ENCODE measurements at regions not wholly inside any gene's neighbourhood (a gene's known extent, or its start where the extent isn't known, plus 50 kb on each side); places are given as distances from the start of the nearest gene placed in this dataset.

DNA sequence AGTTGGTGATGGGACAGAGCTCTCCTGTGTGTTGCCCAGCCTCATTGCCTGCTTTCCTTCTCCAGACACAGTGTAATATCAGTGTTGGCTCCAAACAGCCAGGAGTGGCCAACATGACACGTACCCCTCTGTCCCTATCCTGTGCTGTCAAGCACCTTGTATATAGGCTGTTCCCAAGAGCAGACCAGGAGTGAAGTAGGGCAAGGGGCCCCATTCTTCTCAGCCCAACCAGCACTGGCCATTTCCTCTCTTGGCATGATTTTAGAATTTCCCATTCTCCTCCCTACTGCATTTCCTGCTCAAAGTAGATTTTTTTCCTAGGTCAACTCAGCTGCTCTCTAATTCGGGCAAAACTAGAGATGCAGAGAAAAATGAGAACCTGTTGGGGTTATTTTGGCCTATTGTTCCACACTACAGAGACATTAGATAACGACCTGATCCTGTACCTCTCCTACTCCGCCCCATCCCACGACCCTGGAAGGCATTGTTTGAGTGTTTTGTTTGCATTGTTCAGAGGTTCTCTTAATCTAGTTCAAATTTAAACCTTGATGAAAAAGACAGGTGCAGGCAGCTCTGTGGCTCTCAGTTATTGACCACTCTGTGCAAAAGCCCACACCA, 95.6 kb downstream of the RASSF10 start:
- 71 to 78% methylated on average over 5 of the region's 5 CpGs for WGBS, 2 donors

DNA sequence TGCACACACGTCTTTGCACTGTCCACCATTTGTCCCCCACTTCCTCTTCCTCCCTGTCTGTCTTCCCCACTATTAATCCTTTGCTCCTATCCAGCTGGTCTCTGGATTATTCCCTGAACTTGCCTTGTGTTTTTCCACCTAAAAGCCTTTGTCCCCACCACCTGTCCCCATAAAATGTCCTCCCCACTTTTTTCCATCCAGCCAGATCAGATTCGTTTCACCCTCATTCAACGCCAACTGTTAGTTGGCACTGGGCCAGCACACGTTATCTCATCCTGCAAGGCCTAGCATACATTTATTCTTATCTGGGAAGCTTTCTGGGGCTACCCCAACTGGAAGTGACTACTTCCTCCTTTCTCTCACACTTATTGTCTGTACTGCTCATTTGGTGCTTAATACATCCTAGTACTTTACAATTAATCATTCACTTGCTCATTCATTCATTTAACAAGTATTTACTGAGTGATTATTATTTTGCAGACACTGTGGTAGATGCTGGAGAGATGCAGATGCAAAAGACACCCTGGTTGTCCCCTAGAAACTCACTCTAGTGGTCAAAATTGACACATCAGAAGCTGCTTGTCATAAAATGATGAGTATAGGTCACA, 96.2 kb downstream of the RASSF10 start:
- DNase-seq: no peak

More for the DNA sequence above, 95.6 kb downstream of the RASSF10 start:
- DNase-seq: no peak
- no peak for TF ChIP-seq POLR2A (IDR thresholded peaks at IDR 0.05)
- TF ChIP-seq, protein P1, sequence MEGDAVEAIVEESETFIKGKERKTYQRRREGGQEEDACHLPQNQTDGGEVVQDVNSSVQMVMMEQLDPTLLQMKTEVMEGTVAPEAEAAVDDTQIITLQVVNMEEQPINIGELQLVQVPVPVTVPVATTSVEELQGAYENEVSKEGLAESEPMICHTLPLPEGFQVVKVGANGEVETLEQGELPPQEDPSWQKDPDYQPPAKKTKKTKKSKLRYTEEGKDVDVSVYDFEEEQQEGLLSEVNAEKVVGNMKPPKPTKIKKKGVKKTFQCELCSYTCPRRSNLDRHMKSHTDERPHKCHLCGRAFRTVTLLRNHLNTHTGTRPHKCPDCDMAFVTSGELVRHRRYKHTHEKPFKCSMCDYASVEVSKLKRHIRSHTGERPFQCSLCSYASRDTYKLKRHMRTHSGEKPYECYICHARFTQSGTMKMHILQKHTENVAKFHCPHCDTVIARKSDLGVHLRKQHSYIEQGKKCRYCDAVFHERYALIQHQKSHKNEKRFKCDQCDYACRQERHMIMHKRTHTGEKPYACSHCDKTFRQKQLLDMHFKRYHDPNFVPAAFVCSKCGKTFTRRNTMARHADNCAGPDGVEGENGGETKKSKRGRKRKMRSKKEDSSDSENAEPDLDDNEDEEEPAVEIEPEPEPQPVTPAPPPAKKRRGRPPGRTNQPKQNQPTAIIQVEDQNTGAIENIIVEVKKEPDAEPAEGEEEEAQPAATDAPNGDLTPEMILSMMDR (IDR thresholded peaks at IDR 0.05): no peak
- Histone ChIP-seq H3K36me3 (ENCODE audit: low read depth, missing control alignments) (no peaks in the 10 kb centered on the region), H3K27me3 (no peaks in the 10 kb centered on the region), H3K27ac (no peak overlapping the region), H3K9me3 (no peaks in the 10 kb centered on the region), H3K4me1 (no peaks in the 10 kb centered on the region), H3K4me3 (no peak overlapping the region)
- intact Hi-C loops (cut with DNase I; ENCODE audit: low total_unique reads): no loop called here

DNA sequence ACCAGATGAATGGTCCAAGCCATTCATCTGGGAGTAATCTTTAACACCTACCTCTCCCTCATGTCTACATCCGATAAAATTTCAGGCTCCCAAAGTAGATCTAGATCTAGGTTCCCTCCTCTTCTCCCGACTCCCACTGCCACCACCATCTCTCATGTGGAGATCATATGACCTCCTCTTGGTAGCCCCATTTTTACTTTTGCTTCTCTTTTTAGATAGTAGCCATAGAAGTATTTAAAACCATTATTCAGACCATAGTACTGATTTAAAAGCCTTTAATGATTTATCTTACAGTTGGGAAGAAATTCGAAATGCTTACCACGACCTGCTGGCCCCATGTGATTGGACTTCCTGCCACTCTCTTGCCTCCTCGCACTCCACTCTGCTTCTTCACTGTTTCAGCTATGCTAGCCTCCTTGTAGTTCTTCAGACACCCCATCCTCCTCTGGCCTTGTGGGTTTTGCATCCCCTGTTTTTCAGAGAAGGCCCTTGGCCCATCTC, 98.5 kb downstream of the RASSF10 start:
- no peak for DNase-seq
- no peaks in the 10 kb centered on the region for H3K36me3 ChIP-seq (ENCODE audit: low read depth, missing control alignments)
- no peaks in the 10 kb centered on the region for H3K4me1 ChIP-seq
- H3K9me3 ChIP-seq: no peaks in the 10 kb centered on the region
- WGBS, 2 donors: 72 to 80% methylated on average over 5 of the region's 5 CpGs
- no peak overlapping the region for H3K4me3 ChIP-seq
- TF ChIP-seq POLR2A (IDR thresholded peaks at IDR 0.05): no peak
- TF ChIP-seq, protein P1 (IDR thresholded peaks at IDR 0.05): no peak
- no peak overlapping the region for H3K27ac ChIP-seq
- H3K27me3 ChIP-seq: no peaks in the 10 kb centered on the region
- intact Hi-C loops (cut with DNase I; ENCODE audit: low total_unique reads): no loop called here

More for the DNA sequence above, 96.2 kb downstream of the RASSF10 start:
- Histone ChIP-seq H3K4me3 (no peak overlapping the region), H3K4me1 (no peaks in the 10 kb centered on the region), H3K36me3 (ENCODE audit: low read depth, missing control alignments) (no peaks in the 10 kb centered on the region), H3K9me3 (no peaks in the 10 kb centered on the region), H3K27ac (no peak overlapping the region), H3K27me3 (no peaks in the 10 kb centered on the region)
- intact Hi-C loops (cut with DNase I; ENCODE audit: low total_unique reads): no loop called here
- WGBS, 2 donors: 38 to 45% methylated on average over 4 of the region's 4 CpGs
- no peak for TF ChIP-seq POLR2A (IDR thresholded peaks at IDR 0.05)
- TF ChIP-seq, protein P1 (IDR thresholded peaks at IDR 0.05): no peak

DNA sequence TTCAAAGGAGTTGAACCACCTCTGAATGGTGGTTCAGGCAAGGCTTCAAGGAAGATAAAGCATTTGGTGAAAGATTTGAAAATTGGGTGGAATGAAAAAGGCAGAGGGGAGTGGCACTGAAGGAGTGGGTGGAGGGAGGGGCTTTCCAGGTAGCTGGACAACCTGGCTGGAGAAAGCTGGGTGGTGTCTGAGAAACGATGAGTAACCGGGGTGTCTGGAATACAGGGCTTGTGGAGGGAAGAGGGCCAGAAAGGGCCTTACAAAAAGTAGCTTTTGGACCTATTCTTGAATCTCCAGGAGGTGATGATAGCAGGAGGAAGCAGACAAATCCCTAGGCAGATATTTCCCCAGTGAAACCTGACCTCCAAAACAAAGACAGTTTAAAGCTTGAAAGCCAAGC, 99.3 kb downstream of the RASSF10 start:
- H3K27me3 ChIP-seq: no peaks in the 10 kb centered on the region
- no peak overlapping the region for H3K27ac ChIP-seq
- H3K4me3 ChIP-seq: no peak overlapping the region
- WGBS, 2 donors: 96 to 100% methylated on average over 2 of the region's 2 CpGs
- no peaks in the 10 kb centered on the region for H3K4me1 ChIP-seq
- H3K9me3 ChIP-seq: no peaks in the 10 kb centered on the region
- TF ChIP-seq, protein P1 (IDR thresholded peaks at IDR 0.05): no peak
- TF ChIP-seq POLR2A (IDR thresholded peaks at IDR 0.05): no peak
- no peak for DNase-seq
- intact Hi-C loops (cut with DNase I; ENCODE audit: low total_unique reads): no loop called here
- H3K36me3 ChIP-seq (ENCODE audit: low read depth, missing control alignments): no peaks in the 10 kb centered on the region

DNA sequence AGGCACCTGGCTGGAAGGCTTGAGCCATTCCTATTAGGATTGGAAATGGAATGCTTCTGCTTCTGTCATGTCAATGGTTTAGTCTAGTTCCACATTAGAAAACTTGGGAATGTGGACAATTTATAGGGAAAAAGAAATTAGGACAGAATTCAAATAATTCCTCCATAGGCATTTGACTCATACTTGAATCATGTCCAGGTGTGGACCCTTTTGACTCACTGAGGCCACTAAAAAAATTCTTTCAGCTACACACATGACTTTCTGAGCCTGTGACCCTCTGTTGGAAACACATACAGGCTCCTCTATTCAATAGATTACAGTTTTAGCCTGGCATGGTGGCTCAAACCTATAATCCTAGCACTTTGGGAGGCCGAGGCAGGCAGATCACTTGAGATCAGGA, 100.5 kb downstream of the RASSF10 start:
- DNase-seq: no peak
- no peaks in the 10 kb centered on the region for H3K36me3 ChIP-seq (ENCODE audit: low read depth, missing control alignments)
- H3K4me1 ChIP-seq: no peaks in the 10 kb centered on the region
- H3K4me3 ChIP-seq: no peak overlapping the region
- no peaks in the 10 kb centered on the region for H3K9me3 ChIP-seq
- 100% methylated on average over 1 of the region's 1 CpG for WGBS, 2 donors
- no peak overlapping the region for H3K27ac ChIP-seq
- TF ChIP-seq POLR2A (IDR thresholded peaks at IDR 0.05): no peak
- TF ChIP-seq, protein P1 (IDR thresholded peaks at IDR 0.05): no peak
- no peaks in the 10 kb centered on the region for H3K27me3 ChIP-seq
- intact Hi-C loops (cut with DNase I; ENCODE audit: low total_unique reads): no loop called here
